ENCODE measurements at regions not wholly inside any gene's neighbourhood (a gene's known extent, or its start where the extent isn't known, plus 50 kb on each side); places are given as distances from the start of the nearest gene placed in this dataset.

GRCh38 chr11:79902493-79902892 is 461.7 kb upstream of the TENM4 start:
- DNase-seq: no peak

- DNase-seq: no peak
Measured at GRCh38 chr11:79897896-79898295, 457.1 kb upstream of the TENM4 start.

- DNase-seq: no peak
Measured at GRCh38 chr11:79896258-79896657, 455.4 kb upstream of the TENM4 start.

GRCh38 chr11:79894111-79894510 is 453.3 kb upstream of the TENM4 start:
- no peak for DNase-seq

- no peak for DNase-seq
Measured at GRCh38 chr11:79890272-79890671, 449.4 kb upstream of the TENM4 start.

- DNase-seq: no peak
Measured at GRCh38 chr11:79864882-79865281, 424.1 kb upstream of the TENM4 start.

GRCh38 chr11:79860336-79860735 is 419.5 kb upstream of the TENM4 start:
- no peak for DNase-seq

GRCh38 chr11:79857377-79858214 is 416.8 kb upstream of the TENM4 start:
- DNase-seq: no peak

- no peak for DNase-seq
Measured at GRCh38 chr11:79852176-79852575, 411.3 kb upstream of the TENM4 start.

- DNase-seq: no peak
Measured at GRCh38 chr11:79845002-79845709, 404.3 kb upstream of the TENM4 start.

GRCh38 chr11:79834015-79834414 is 393.2 kb upstream of the TENM4 start:
- DNase-seq: no peak

GRCh38 chr11:79830446-79830845 is 389.6 kb upstream of the TENM4 start:
- no peak for DNase-seq

- no peak for DNase-seq
Measured at GRCh38 chr11:79829891-79830290, 389.1 kb upstream of the TENM4 start.

GRCh38 chr11:79822766-79823165 is 381.9 kb upstream of the TENM4 start:
- DNase-seq: no peak

- DNase-seq: no peak
Measured at GRCh38 chr11:79813551-79813950, 372.7 kb upstream of the TENM4 start.

- no peak for DNase-seq
Measured at GRCh38 chr11:79809487-79809886, 368.7 kb upstream of the TENM4 start.

- DNase-seq: no peak
Measured at GRCh38 chr11:79807506-79807905, 366.7 kb upstream of the TENM4 start.

- DNase-seq: no peak
Measured at GRCh38 chr11:79796704-79797103, 355.9 kb upstream of the TENM4 start.

- no peak for DNase-seq
Measured at GRCh38 chr11:79794484-79795393, 353.9 kb upstream of the TENM4 start.

GRCh38 chr11:79794057-79794456 is 353.2 kb upstream of the TENM4 start:
- no peak for DNase-seq

GRCh38 chr11:79786961-79787360 is 346.1 kb upstream of the TENM4 start:
- no peak for DNase-seq

- no peak for DNase-seq
Measured at GRCh38 chr11:79783833-79784232, 343.0 kb upstream of the TENM4 start.

- no peak for DNase-seq
Measured at GRCh38 chr11:79768343-79768742, 327.5 kb upstream of the TENM4 start.
